H1 (cell line): ENCODE measurements at regions not wholly inside any gene's neighbourhood (a gene's known extent, or its start where the extent isn't known, plus 50 kb on each side); places are given as distances from the start of the nearest gene placed in this dataset.

Source experiments
- CTCF ChIA-PET: fragments of 300-600 bp; sonication (Branson Sonifier 250); formaldehyde crosslinking; loops from one replicate; lab custom pipeline; 2021; ENCODE audit not compliant: partially characterized antibody; lab: Charles Lee
- POLR2A ChIA-PET: fragments of 300-600 bp; sonication (Branson Sonifier 250); formaldehyde crosslinking; loops from one replicate; lab custom pipeline; 2021; ENCODE audit warnings: inconsistent platforms; ENCODE audit not compliant: partially characterized antibody; lab: Charles Lee
- DNase-seq, 2 experiments: peaks; one replicate each; pipeline versions ENCODE4 v3.0.0 to v3.0.0-alpha.2; 2010 to 2022; ENCODE audit warnings: low spot score in 2 of 2, low read depth in 1 of 2, mixed read lengths in 1 of 2
- FAIRE-seq: peaks from 2 replicates; lab custom pipeline; 2011; peaks lifted over from hg19 to GRCh38; lab: Jason Lieb, UNC
- H2AFZ ChIP-seq: 2 replicates; pipeline ENCODE4 v1.8.1; 2012; ENCODE audit warnings: low read length, inconsistent platforms
- H2AK5ac ChIP-seq: 2 replicates; pipeline ENCODE4 v1.6.1; 2013; ENCODE audit warnings: low read depth, low read length
- H2BK120ac ChIP-seq: replicated peaks from 2 replicates; pipeline ENCODE3; 2013; ENCODE audit warnings: low read depth, low read length, inconsistent platforms
- H2BK12ac ChIP-seq: 2 replicates; pipeline ENCODE4 v1.6.1; 2013; ENCODE audit warnings: low read depth, low read length
- H2BK15ac ChIP-seq: 2 replicates; pipeline ENCODE4 v1.6.1; 2013; ENCODE audit warnings: low read length
- H2BK20ac ChIP-seq: 2 replicates; pipeline ENCODE4 v1.6.1; 2013; ENCODE audit warnings: low read length
- H2BK5ac ChIP-seq: 2 replicates; pipeline ENCODE4 v1.6.1; 2013; ENCODE audit warnings: low read depth, low read length
- H3K14ac ChIP-seq: 2 replicates; pipeline ENCODE4 v1.6.1; 2013; ENCODE audit warnings: inconsistent platforms; ENCODE audit not compliant: insufficient read length
- H3K18ac ChIP-seq: 2 replicates; pipeline ENCODE4 v1.6.1; 2013; ENCODE audit warnings: low read length; ENCODE audit errors: extremely low read depth
- H3K23ac ChIP-seq: 2 replicates; pipeline ENCODE4 v1.6.1; 2013; ENCODE audit warnings: inconsistent platforms; ENCODE audit not compliant: insufficient read length
- H3K23me2 ChIP-seq: 2 replicates; pipeline ENCODE4 v1.6.1; 2013; ENCODE audit warnings: low read depth, low read length
- H3K27ac ChIP-seq: 2 replicates; pipeline ENCODE4 v1.6.1; 2011; ENCODE audit warnings: low read depth, low read length, inconsistent platforms
- H3K27me3 ChIP-seq, 4 experiments: replicated peaks in 1 of 4; 1 replicate in 1 of 4; 2 replicates in 3 of 4; pipeline versions ENCODE4 v1.6.1 to v1.8.1; 2011 to 2013; ENCODE audit warnings: low read length in 3 of 4, mild to moderate bottlenecking in 3 of 4, inconsistent platforms in 2 of 4, mixed read lengths in 2 of 4, moderate library complexity in 1 of 4; ENCODE audit not compliant: control insufficient read depth in 3 of 4, insufficient read depth in 3 of 4; ENCODE audit errors: extremely low read depth in 1 of 4
- H3K36me3 ChIP-seq, 4 experiments: 2 replicates each; pipeline versions ENCODE4 v1.6.1 to v1.8.1; 2011 to 2013; ENCODE audit warnings: mild to moderate bottlenecking in 4 of 4, low read length in 3 of 4, moderate library complexity in 2 of 4, control low read depth in 1 of 4, inconsistent platforms in 1 of 4; ENCODE audit not compliant: insufficient read depth in 4 of 4, control insufficient read depth in 2 of 4
- H3K4ac ChIP-seq: replicated peaks from 2 replicates; pipeline ENCODE3; 2013; ENCODE audit warnings: low read length, low read depth, mixed read lengths, inconsistent platforms; ENCODE audit not compliant: insufficient read length
- H3K4me1 ChIP-seq, 4 experiments: replicated peaks in 1 of 4; 1 replicate in 1 of 4; 2 replicates in 3 of 4; pipeline versions ENCODE4 v1.6.1 to v1.8.1; 2011 to 2013; ENCODE audit warnings: low read length in 3 of 4, inconsistent platforms in 2 of 4, mixed read lengths in 1 of 4; ENCODE audit not compliant: insufficient read depth in 4 of 4, control insufficient read depth in 3 of 4
- H3K4me2 ChIP-seq, 2 experiments: 2 replicates each; pipeline versions ENCODE4 v1.6.1 to v1.8.1; 2011 to 2013; ENCODE audit warnings: low read depth in 2 of 2, low read length in 2 of 2, control low read depth in 1 of 2, inconsistent platforms in 1 of 2, mild to moderate bottlenecking in 1 of 2; ENCODE audit not compliant: insufficient read depth in 1 of 2
- H3K4me3 ChIP-seq, 4 experiments: fragments of 200-600, 300-600 bp in 1 of 4; sonication (generic), shearing (Covaris generic), sonication (Bioruptor Twin) in 1 of 4; 2 replicates each; pipeline versions ENCODE4 v1.5.1 to v1.8.1; 2011 to 2016; ENCODE audit warnings: low read length in 4 of 4, low read depth in 3 of 4, control low read depth in 2 of 4, inconsistent platforms in 2 of 4, mild to moderate bottlenecking in 2 of 4, mixed read lengths in 1 of 4, moderate library complexity in 1 of 4; ENCODE audit not compliant: insufficient read depth in 2 of 4; ENCODE audit errors: extremely low read depth in 1 of 4
- H3K56ac ChIP-seq: replicated peaks from 2 replicates; pipeline ENCODE3; 2013; ENCODE audit warnings: low read depth, mild to moderate bottlenecking, mixed read lengths, low read length, inconsistent platforms; ENCODE audit not compliant: insufficient read length
- H3K79me1 ChIP-seq: 2 replicates; pipeline ENCODE4 v1.6.1; 2013; ENCODE audit warnings: low read depth, low read length, control low read depth
- H3K79me2 ChIP-seq, 2 experiments: 2 replicates each; pipeline versions ENCODE4 v1.6.1 to v1.8.1; 2012 to 2013; ENCODE audit warnings: low read length in 2 of 2, mild to moderate bottlenecking in 2 of 2, inconsistent platforms in 1 of 2; ENCODE audit not compliant: insufficient read depth in 2 of 2, control insufficient read depth in 1 of 2
- H3K9ac ChIP-seq, 4 experiments: replicated peaks in 1 of 4; 1 replicate in 1 of 4; 2 replicates in 3 of 4; pipeline versions ENCODE4 v1.6.1 to v1.8.1; 2011 to 2013; ENCODE audit warnings: low read depth in 3 of 4, low read length in 3 of 4, control low read depth in 2 of 4, mild to moderate bottlenecking in 2 of 4, moderate library complexity in 2 of 4, inconsistent platforms in 1 of 4; ENCODE audit errors: extremely low read depth in 1 of 4
- H3K9me3 ChIP-seq, 2 experiments: 2 replicates each; pipeline versions ENCODE4 v1.6.1 to v1.8.1; 2012 to 2013; ENCODE audit warnings: mild to moderate bottlenecking in 2 of 2, moderate library complexity in 2 of 2, control low read depth in 1 of 2, inconsistent platforms in 1 of 2, low read depth in 1 of 2, low read length in 1 of 2, mixed read lengths in 1 of 2; ENCODE audit not compliant: insufficient read depth in 2 of 2
- H4K20me1 ChIP-seq, 2 experiments: replicated peaks in 1 of 2; 2 replicates each; pipeline versions ENCODE3 to v1.8.1; 2011 to 2013; ENCODE audit warnings: inconsistent platforms in 2 of 2, low read length in 2 of 2, mild to moderate bottlenecking in 1 of 2; ENCODE audit not compliant: insufficient read depth in 2 of 2, control insufficient read depth in 1 of 2
- H4K5ac ChIP-seq: 2 replicates; pipeline ENCODE4 v1.6.1; 2013; ENCODE audit warnings: low read length, low read depth, mixed read lengths, inconsistent platforms; ENCODE audit not compliant: insufficient read length
- H4K8ac ChIP-seq: 2 replicates; pipeline ENCODE4 v1.8.0; 2013; ENCODE audit warnings: mild to moderate bottlenecking, moderate library complexity, low read length, inconsistent platforms; ENCODE audit not compliant: insufficient read depth; ENCODE audit errors: extremely low read depth
- H4K91ac ChIP-seq: replicated peaks from 2 replicates; pipeline ENCODE3; 2013; ENCODE audit warnings: low read length, mixed read lengths, inconsistent platforms; ENCODE audit not compliant: insufficient read length
- BACH1 ChIP-seq: IDR thresholded peaks from 2 replicates; pipeline ENCODE4 v1.6.1; 2012; ENCODE audit warnings: low read length, improper control_type of control experiment
- CEBPB ChIP-seq: IDR thresholded peaks from 2 replicates; pipeline ENCODE4 v1.6.1; 2012; ENCODE audit warnings: low read depth, low read length
- EZH2 ChIP-seq: fragments of 200-600 bp; sonication (generic); IDR thresholded peaks from 2 replicates; pipeline ENCODE4 v1.7.1; 2012; ENCODE audit warnings: low read depth, mild to moderate bottlenecking, moderate library complexity, low read length, inconsistent platforms; ENCODE audit not compliant: severe bottlenecking
- HDAC2 ChIP-seq, 2 experiments: fragments of 300-600 bp in 1 of 2; sonication (generic) in 1 of 2; IDR thresholded peaks; 2 replicates each; pipeline ENCODE4 v1.6.1; 2011 to 2012; ENCODE audit warnings: low read depth in 2 of 2, low read length in 2 of 2, mild to moderate bottlenecking in 2 of 2, moderate library complexity in 2 of 2, borderline replicate concordance in 1 of 2, inconsistent platforms in 1 of 2
- KDM1A ChIP-seq: fragments of 200-600, 300-600 bp; sonication (generic); IDR thresholded peaks from 2 replicates; pipeline ENCODE4 v1.7.1; 2016; ENCODE audit warnings: mild to moderate bottlenecking, low read length, borderline replicate concordance
- KDM5A ChIP-seq: fragments of 200-600 bp; IDR thresholded peaks from 2 replicates; pipeline ENCODE4 v1.7.1; 2012; ENCODE audit warnings: mild to moderate bottlenecking, low read length, inconsistent platforms, mixed read lengths
- MAFK ChIP-seq: IDR thresholded peaks from 2 replicates; pipeline ENCODE4 v1.6.1; 2012; ENCODE audit warnings: low read depth, mild to moderate bottlenecking, improper control_type of control experiment, low read length
- SAP30 ChIP-seq: fragments of 300-600 bp; sonication (generic); IDR thresholded peaks from 2 replicates; pipeline ENCODE4 v1.7.1; 2012; ENCODE audit warnings: low read length, moderate library complexity, mild to moderate bottlenecking, inconsistent platforms; ENCODE audit not compliant: insufficient read depth, insufficient replicate concordance
- SP1 ChIP-seq: IDR thresholded peaks from 2 replicates; pipeline ENCODE4 v1.6.1; 2011; ENCODE audit warnings: low read depth, low read length
- WGBS, 2 experiments: shearing (Covaris generic) in 1 of 2; methylation state at CpG; one replicate each; pipeline versions ENCODE4 v1.1.6 to v1.1.7; 2013 to 2015; ENCODE audit warnings: low lambda C conversion rate in 2 of 2, mixed read lengths in 2 of 2, inconsistent platforms in 1 of 2, low coverage in 1 of 2, missing lambda C conversion rate in 1 of 2; ENCODE audit not compliant: insufficient replicate concordance in 2 of 2, insufficient coverage in 1 of 2, insufficient read length in 1 of 2; ENCODE audit errors: extremely low coverage in 1 of 2, missing lambda C conversion rate in 1 of 2; 5-methylcytosine and 5-hydroxymethylcytosine counted together

GRCh38 chr2:220669324-220669723, 902.8 kb downstream of the EPHA4 start:
- no peaks in the 10 kb centered on the region for H3K23me2 ChIP-seq
- H2BK15ac ChIP-seq: no peak overlapping the region
- FAIRE-seq (no peak), DNase-seq (no peak)
- H3K23ac ChIP-seq: no peak overlapping the region
- POLR2A ChIA-PET: no interaction called here
- H3K9me3 ChIP-seq: 0 out of 4 replicates have a peak, but pooled peaks cover 0 to 3% of the 10 kb centered on the region in 2 experiments
- H3K4ac ChIP-seq: no peak overlapping the region
- no peak overlapping the region for H2BK5ac ChIP-seq
- no peak overlapping the region for H2BK20ac ChIP-seq
- no peaks in the 10 kb centered on the region for H3K27me3 ChIP-seq
- no peaks in the 10 kb centered on the region for H4K20me1 ChIP-seq
- no peak overlapping the region for H3K4me3 ChIP-seq
- 88% methylated on average over 4 of the region's 4 CpGs; no CpG with 5 or more reads in 1 of the 2 experiments for WGBS, 2 experiments
- no peak overlapping the region for H4K5ac ChIP-seq
- no peak overlapping the region for H3K27ac ChIP-seq
- no peak overlapping the region for H2AK5ac ChIP-seq
- H3K4me2 ChIP-seq: no peak overlapping the region
- H3K9ac ChIP-seq: no peak overlapping the region
- H2BK12ac ChIP-seq: no peak overlapping the region
- H3K79me1 ChIP-seq: no peaks in the 10 kb centered on the region
- no peak overlapping the region for H3K56ac ChIP-seq
- no peaks in the 10 kb centered on the region for H3K79me2 ChIP-seq
- H2BK120ac ChIP-seq: no peak overlapping the region
- no peaks in the 10 kb centered on the region for H3K36me3 ChIP-seq
- TF ChIP-seq BACH1: no peak
- no peak for TF ChIP-seq EZH2
- no peak for TF ChIP-seq SAP30
- no peak for TF ChIP-seq MAFK
- TF ChIP-seq HDAC2 (IDR thresholded peaks at IDR 0.05; ENCODE audit: borderline replicate concordance in 1 of 2, low read depth in 2 of 2, low read length in 2 of 2): no peak
- no peak for TF ChIP-seq SP1
- TF ChIP-seq KDM1A: no peak
- no peak for TF ChIP-seq CEBPB
- no peak for TF ChIP-seq KDM5A
- H2AFZ ChIP-seq: no peak overlapping the region
- no peak overlapping the region for H3K18ac ChIP-seq
- H4K8ac ChIP-seq: no peak overlapping the region
- H4K91ac ChIP-seq: no peak overlapping the region
- H3K4me1 ChIP-seq: no peaks in the 10 kb centered on the region; a peak in 1 of 7 replicates
- no peak overlapping the region for H3K14ac ChIP-seq
- CTCF ChIA-PET: no interaction called here
